ENCODE measurements at regions not wholly inside any gene's neighbourhood (a gene's known extent, or its start where the extent isn't known, plus 50 kb on each side); places are given as distances from the start of the nearest gene placed in this dataset.

DNA sequence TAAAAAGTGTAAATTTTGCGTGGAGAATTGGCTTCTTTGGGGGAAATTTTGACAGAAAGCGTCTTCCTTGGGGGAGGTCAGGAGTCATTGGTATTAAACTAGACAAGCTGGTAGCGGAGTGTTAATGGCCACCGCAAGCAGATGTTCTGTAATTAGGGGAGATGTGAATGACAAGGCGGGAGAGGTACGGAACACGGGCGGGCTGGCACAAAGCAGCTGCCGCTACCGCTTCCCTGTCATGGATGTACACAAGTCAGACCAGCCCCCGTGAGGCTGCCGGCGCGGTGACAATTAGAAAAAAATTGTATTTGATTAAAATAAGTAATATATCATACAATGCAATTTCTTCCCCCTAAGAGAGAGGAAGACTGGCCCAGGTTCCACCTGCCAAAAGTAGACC, 501.6 kb downstream of the VRK1 start:
- no peak overlapping the region for H3K9ac ChIP-seq (replicated peaks; ENCODE audit: extremely low read depth, insufficient read depth, low read length)
- H3K27ac ChIP-seq (ENCODE audit: insufficient read depth, low read depth, low read length), result no peak overlapping the region
- H2AFZ ChIP-seq (ENCODE audit: low read depth, low read length), result no peak overlapping the region
- intact Hi-C loops (cut with micrococcal nuclease) (no loop called here), dilution Hi-C loops (cut with MboI; ENCODE audit: extremely low pct_ligation_motif_present, low sequenced_read_pairs) (no loop called here)
- no peaks in the 10 kb centered on the region for H3K4me1 ChIP-seq (ENCODE audit: control insufficient read depth, extremely low read depth, insufficient read depth, low read length)
- H3K9me1 ChIP-seq (replicated peaks; ENCODE audit: control insufficient read depth, extremely low read depth, insufficient read depth, low read length), result no peaks in the 10 kb centered on the region
- ChIA-PET CTCF (no interaction called here), POLR2A (no interaction called here)
- no peak overlapping the region for H3K4me3 ChIP-seq (replicated peaks in 1 of 3; ENCODE audit: insufficient read depth in 1 of 3, low read depth in 1 of 3, low read length in 3 of 3)
- no peaks in the 10 kb centered on the region for H3K36me3 ChIP-seq (ENCODE audit: control insufficient read depth in 2 of 2, extremely low read depth in 1 of 2, insufficient read depth in 2 of 2, low read length in 2 of 2)
- H3K4me2 ChIP-seq (ENCODE audit: insufficient read depth, low read length), result no peak overlapping the region
- no peaks in the 10 kb centered on the region for H3K27me3 ChIP-seq (ENCODE audit: control insufficient read depth in 2 of 2, insufficient read depth in 2 of 2, low read length in 2 of 2)
- no peak for FAIRE-seq
- no peaks in the 10 kb centered on the region for H3K79me2 ChIP-seq (ENCODE audit: control insufficient read depth, insufficient read depth, low read length)
- TF ChIP-seq, protein P1, sequence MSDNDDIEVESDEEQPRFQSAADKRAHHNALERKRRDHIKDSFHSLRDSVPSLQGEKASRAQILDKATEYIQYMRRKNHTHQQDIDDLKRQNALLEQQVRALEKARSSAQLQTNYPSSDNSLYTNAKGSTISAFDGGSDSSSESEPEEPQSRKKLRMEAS (IDR thresholded peaks at IDR 0.05; ENCODE audit: insufficient read depth, insufficient read length), result no peak
- TF ChIP-seq POLR2AphosphoS5 (IDR thresholded peaks at IDR 0.05; ENCODE audit: insufficient read depth, low read depth, low read length) (no peak), MYC (IDR thresholded peaks at IDR 0.05; ENCODE audit: low read depth, low read length) (no peak), EZH2 (IDR thresholded peaks at IDR 0.05; ENCODE audit: borderline replicate concordance, low read depth, low read length, severe bottlenecking) (no peak), JUN (IDR thresholded peaks at IDR 0.05; ENCODE audit: borderline replicate concordance, insufficient read depth, insufficient read length, low read depth) (no peak), GATA2 (IDR thresholded peaks at IDR 0.05; ENCODE audit: insufficient read depth, insufficient read length, low read depth, low read length) (no peak), FOS (IDR thresholded peaks at IDR 0.05; ENCODE audit: borderline replicate concordance, insufficient read depth, low read length) (no peak), POLR2A (IDR thresholded peaks at IDR 0.05; ENCODE audit: low read depth, low read length) (no peak)
- TF ChIP-seq, protein P2, sequence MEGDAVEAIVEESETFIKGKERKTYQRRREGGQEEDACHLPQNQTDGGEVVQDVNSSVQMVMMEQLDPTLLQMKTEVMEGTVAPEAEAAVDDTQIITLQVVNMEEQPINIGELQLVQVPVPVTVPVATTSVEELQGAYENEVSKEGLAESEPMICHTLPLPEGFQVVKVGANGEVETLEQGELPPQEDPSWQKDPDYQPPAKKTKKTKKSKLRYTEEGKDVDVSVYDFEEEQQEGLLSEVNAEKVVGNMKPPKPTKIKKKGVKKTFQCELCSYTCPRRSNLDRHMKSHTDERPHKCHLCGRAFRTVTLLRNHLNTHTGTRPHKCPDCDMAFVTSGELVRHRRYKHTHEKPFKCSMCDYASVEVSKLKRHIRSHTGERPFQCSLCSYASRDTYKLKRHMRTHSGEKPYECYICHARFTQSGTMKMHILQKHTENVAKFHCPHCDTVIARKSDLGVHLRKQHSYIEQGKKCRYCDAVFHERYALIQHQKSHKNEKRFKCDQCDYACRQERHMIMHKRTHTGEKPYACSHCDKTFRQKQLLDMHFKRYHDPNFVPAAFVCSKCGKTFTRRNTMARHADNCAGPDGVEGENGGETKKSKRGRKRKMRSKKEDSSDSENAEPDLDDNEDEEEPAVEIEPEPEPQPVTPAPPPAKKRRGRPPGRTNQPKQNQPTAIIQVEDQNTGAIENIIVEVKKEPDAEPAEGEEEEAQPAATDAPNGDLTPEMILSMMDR (IDR thresholded peaks at IDR 0.05; ENCODE audit: extremely low read depth in 1 of 2, insufficient read depth in 1 of 2, low read depth in 1 of 2, low read length in 2 of 2), result no peak
- DNase-seq (ENCODE audit: low read depth, low spot score), result no peak
- no peaks in the 10 kb centered on the region for H3K9me3 ChIP-seq (replicated peaks; ENCODE audit: control insufficient read depth, insufficient read depth, low read length)
- BruUV-seq (replicated peaks), result no TSS peak
- no peaks in the 10 kb centered on the region for H4K20me1 ChIP-seq (replicated peaks; ENCODE audit: control insufficient read depth, extremely low read depth, insufficient read depth, low read length)
